Loucy (cell line): ENCODE measurements at regions not wholly inside any gene's neighbourhood (a gene's known extent, or its start where the extent isn't known, plus 50 kb on each side); places are given as distances from the start of the nearest gene placed in this dataset.
A peak's percentile ranks its signal among the peaks of the same experiment; 100 is the strongest.

Experiments used
- EZH2phosphoT487 ChIP-seq: fragments of 200-600 bp; IDR thresholded peaks from 2 replicates; pipeline ENCODE4 v1.6.1; 2018; ENCODE audit warnings: antibody characterized with exemption, mild to moderate bottlenecking, moderate library complexity, borderline replicate concordance
- TF ChIP-seq, protein P1 (sequence below): fragments of 200-600 bp; sonication (generic); conservative IDR thresholded peaks from 2 replicates; pipeline ENCODE4 v1.5.1; 2014; ENCODE audit warnings: mild to moderate bottlenecking, antibody characterized with exemption, low read length

DNA sequence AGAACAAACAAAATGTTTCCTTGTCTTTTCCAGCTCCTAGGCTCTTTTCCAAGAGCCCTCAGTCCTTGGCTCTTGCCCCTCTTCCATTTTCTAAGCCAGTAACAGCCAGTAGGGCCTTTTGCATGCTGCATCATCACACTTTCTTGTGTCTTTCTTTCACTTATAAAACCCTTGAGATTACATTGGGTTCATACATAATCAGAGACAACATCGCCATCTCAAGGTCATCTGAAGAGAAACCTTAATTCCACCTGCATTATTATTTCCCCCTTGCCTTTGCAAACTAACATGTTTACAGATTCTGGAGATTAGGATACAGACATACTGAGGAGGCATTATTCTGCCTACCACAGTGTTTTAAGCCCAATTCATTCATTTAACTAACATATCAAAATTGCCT is 697.3 kb downstream of the TRIB2 start:
- TF ChIP-seq, protein P1, sequence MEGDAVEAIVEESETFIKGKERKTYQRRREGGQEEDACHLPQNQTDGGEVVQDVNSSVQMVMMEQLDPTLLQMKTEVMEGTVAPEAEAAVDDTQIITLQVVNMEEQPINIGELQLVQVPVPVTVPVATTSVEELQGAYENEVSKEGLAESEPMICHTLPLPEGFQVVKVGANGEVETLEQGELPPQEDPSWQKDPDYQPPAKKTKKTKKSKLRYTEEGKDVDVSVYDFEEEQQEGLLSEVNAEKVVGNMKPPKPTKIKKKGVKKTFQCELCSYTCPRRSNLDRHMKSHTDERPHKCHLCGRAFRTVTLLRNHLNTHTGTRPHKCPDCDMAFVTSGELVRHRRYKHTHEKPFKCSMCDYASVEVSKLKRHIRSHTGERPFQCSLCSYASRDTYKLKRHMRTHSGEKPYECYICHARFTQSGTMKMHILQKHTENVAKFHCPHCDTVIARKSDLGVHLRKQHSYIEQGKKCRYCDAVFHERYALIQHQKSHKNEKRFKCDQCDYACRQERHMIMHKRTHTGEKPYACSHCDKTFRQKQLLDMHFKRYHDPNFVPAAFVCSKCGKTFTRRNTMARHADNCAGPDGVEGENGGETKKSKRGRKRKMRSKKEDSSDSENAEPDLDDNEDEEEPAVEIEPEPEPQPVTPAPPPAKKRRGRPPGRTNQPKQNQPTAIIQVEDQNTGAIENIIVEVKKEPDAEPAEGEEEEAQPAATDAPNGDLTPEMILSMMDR, result peak; percentile 70
- TF ChIP-seq EZH2phosphoT487, result no peak
